ENCODE measurements at regions not wholly inside any gene's neighbourhood (a gene's known extent, or its start where the extent isn't known, plus 50 kb on each side); places are given as distances from the start of the nearest gene placed in this dataset.

DNA sequence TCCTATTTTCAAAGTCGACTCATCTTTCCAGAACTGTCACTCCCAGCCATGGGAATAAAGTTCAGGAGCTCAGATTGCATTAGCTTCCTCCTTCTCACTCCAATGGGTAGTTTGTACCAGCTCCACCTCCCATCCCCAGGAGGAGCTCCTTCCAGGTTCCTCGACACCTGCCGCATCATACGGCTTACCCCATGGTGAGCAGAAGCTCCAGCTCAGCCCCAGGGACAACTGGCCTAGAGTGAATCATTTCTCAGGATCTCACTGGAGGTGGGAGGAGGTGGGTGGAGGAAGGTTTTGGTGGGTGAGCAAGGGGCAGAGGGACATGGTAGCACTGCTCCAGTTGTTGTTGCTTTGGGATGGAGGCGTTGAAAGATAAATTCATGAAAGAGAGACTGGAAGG, 196.3 kb upstream of the PKDCC start:
- Histone ChIP-seq H3K14ac (ENCODE audit: low read length) (no peak overlapping the region), H2BK15ac (ENCODE audit: low read length) (no peak overlapping the region), H2AK5ac (ENCODE audit: low read depth, low read length) (no peak overlapping the region), H4K91ac (ENCODE audit: low read depth, low read length, poor library complexity) (no peak overlapping the region), H2AFZ (ENCODE audit: low read length) (no peak overlapping the region), H2BK120ac (ENCODE audit: low read depth, low read length) (no peak overlapping the region), H2BK12ac (ENCODE audit: low read length) (no peak overlapping the region), H3K27ac (replicated peaks; ENCODE audit: low read length) (no peak overlapping the region), H3K36me3 (replicated peaks in 1 of 2; ENCODE audit: control insufficient read depth in 2 of 2, insufficient read depth in 2 of 2, low read length in 2 of 2) (no peaks in the 10 kb centered on the region), H3K4me3 (ENCODE audit: low read length in 2 of 2) (no peak overlapping the region), H3K4me2 (ENCODE audit: insufficient read depth, low read length, poor library complexity, severe bottlenecking) (no peak overlapping the region), H3K9ac (ENCODE audit: low read depth, low read length, poor library complexity) (no peak overlapping the region), H3K4me1 (ENCODE audit: control insufficient read depth in 2 of 2, insufficient read depth in 1 of 2, low read depth in 1 of 2, low read length in 2 of 2) (peaks cover 0 to 2% of the 10 kb centered on the region in 2 donors), H3K18ac (ENCODE audit: low read length) (no peak overlapping the region), H3K27me3 (ENCODE audit: control insufficient read depth in 3 of 3, insufficient read depth in 3 of 3, low read depth in 1 of 3, low read length in 3 of 3) (peaks cover 0 to 13% (median 0%) of the 10 kb centered on the region in 3 experiments), H2BK5ac (ENCODE audit: low read length) (no peak overlapping the region), H3K23ac (ENCODE audit: low read depth, low read length, poor library complexity) (no peak overlapping the region), H3K4ac (ENCODE audit: low read length) (no peak overlapping the region), H4K8ac (ENCODE audit: low read depth, low read length) (no peak overlapping the region), H3K9me3 (replicated peaks in 1 of 2; ENCODE audit: control insufficient read depth in 2 of 2, insufficient read depth in 1 of 2, low read depth in 1 of 2, low read length in 2 of 2) (no peaks in the 10 kb centered on the region), H3K79me1 (ENCODE audit: low read depth, low read length) (no peaks in the 10 kb centered on the region)
- no CpG with 5 or more reads among the region's 5 CpGs for WGBS, 2 donors (ENCODE audit: extremely low coverage in 2 of 2, insufficient read length in 2 of 2, insufficient replicate concordance in 1 of 2)
- no peak for DNase-seq (ENCODE audit: low spot score)

DNA sequence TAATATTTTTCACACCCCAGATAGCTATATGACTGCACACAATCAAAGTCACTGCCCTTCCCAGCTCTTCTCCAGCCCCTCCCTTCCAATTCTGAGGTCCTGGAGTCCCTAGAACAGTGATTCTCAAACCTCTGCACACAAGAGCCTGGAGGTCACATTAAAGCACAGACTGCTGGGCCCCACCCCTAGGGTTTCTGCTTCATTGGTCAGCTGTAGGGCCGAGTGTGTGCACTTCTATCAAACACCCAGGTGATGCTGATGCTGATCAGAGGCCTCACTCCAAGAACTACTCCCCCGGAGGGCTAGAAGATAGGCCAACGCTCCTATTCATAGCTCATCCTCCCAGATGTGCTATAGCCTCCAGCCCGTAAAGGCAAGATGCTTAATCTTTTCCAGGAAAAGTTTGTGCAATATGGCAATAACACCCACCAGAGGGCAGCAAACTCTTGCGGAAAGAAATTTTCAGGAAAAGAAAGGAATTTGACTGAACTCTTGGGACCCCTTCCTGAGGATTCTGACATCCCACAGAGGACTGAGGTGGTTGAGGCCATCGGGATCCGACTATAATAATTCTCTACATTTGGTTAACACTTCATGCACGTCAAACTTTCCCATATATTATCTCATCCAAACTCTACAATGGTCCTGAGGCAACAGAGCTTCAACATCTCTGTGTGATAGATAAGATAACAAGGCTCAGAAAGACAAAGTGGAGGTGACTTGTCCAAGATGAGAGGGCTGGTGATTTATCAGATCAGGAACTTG, 194.2 kb upstream of the PKDCC start:
- Histone ChIP-seq H3K23ac (ENCODE audit: low read depth, low read length, poor library complexity) (no peak overlapping the region), H3K4me1 (ENCODE audit: control insufficient read depth in 2 of 2, insufficient read depth in 1 of 2, low read depth in 1 of 2, low read length in 2 of 2) (peaks cover 0 to 2% of the 10 kb centered on the region in 2 donors), H2BK5ac (ENCODE audit: low read length) (no peak overlapping the region), H3K9ac (ENCODE audit: low read depth, low read length, poor library complexity) (no peak overlapping the region), H3K14ac (ENCODE audit: low read length) (no peak overlapping the region), H3K27ac (replicated peaks; ENCODE audit: low read length) (no peak overlapping the region), H3K4ac (ENCODE audit: low read length) (no peak overlapping the region), H2BK12ac (ENCODE audit: low read length) (no peak overlapping the region), H3K4me2 (ENCODE audit: insufficient read depth, low read length, poor library complexity, severe bottlenecking) (no peak overlapping the region), H3K9me3 (replicated peaks in 1 of 2; ENCODE audit: control insufficient read depth in 2 of 2, insufficient read depth in 1 of 2, low read depth in 1 of 2, low read length in 2 of 2) (no peaks in the 10 kb centered on the region), H4K91ac (ENCODE audit: low read depth, low read length, poor library complexity) (no peak overlapping the region), H3K36me3 (replicated peaks in 1 of 2; ENCODE audit: control insufficient read depth in 2 of 2, insufficient read depth in 2 of 2, low read length in 2 of 2) (no peaks in the 10 kb centered on the region), H3K18ac (ENCODE audit: low read length) (no peak overlapping the region), H3K79me1 (ENCODE audit: low read depth, low read length) (no peaks in the 10 kb centered on the region), H2BK15ac (ENCODE audit: low read length) (no peak overlapping the region), H2BK120ac (ENCODE audit: low read depth, low read length) (no peak overlapping the region), H3K27me3 (ENCODE audit: control insufficient read depth in 3 of 3, insufficient read depth in 3 of 3, low read depth in 1 of 3, low read length in 3 of 3) (peaks cover 0 to 16% (median 0%) of the 10 kb centered on the region in 3 experiments), H2AFZ (ENCODE audit: low read length) (peak overlapping the region; percentile 25), H4K8ac (ENCODE audit: low read depth, low read length) (no peak overlapping the region), H2AK5ac (ENCODE audit: low read depth, low read length) (no peak overlapping the region), H3K4me3 (ENCODE audit: low read length in 2 of 2) (no peak overlapping the region)
- no CpG with 5 or more reads among the region's 8 CpGs for WGBS, 2 donors (ENCODE audit: extremely low coverage in 2 of 2, insufficient read length in 2 of 2, insufficient replicate concordance in 1 of 2)
- DNase-seq (ENCODE audit: low spot score) = peak; percentile 78

DNA sequence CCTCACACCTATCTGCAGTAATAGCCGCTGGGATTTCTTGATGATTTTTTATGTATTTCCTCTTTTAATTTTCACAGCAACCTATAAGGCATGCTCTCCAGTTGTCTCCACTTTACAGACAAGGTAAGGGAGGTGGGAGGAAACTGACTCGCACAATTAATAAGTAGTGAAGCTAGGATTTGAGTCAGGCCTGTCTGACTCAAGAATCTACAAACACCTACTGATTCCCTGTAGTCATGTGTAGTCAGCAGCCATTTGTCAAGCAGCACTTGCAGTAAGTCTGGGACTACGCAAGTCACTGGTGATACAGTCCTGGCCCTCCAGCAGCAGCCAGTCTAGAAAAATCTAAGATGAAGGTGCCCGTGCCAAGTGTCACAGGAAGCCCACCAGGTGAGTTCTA, 193.6 kb upstream of the PKDCC start:
- Histone ChIP-seq H3K79me1 (ENCODE audit: low read depth, low read length) (no peaks in the 10 kb centered on the region), H3K9me3 (replicated peaks in 1 of 2; ENCODE audit: control insufficient read depth in 2 of 2, insufficient read depth in 1 of 2, low read depth in 1 of 2, low read length in 2 of 2) (no peaks in the 10 kb centered on the region), H3K4me3 (ENCODE audit: low read length in 2 of 2) (no peak overlapping the region), H3K4ac (ENCODE audit: low read length) (no peak overlapping the region), H3K27me3 (ENCODE audit: control insufficient read depth in 3 of 3, insufficient read depth in 3 of 3, low read depth in 1 of 3, low read length in 3 of 3) (peaks cover 0 to 16% (median 0%) of the 10 kb centered on the region in 3 experiments), H3K14ac (ENCODE audit: low read length) (no peak overlapping the region), H2BK120ac (ENCODE audit: low read depth, low read length) (no peak overlapping the region), H4K8ac (ENCODE audit: low read depth, low read length) (no peak overlapping the region), H3K18ac (ENCODE audit: low read length) (no peak overlapping the region), H2AFZ (ENCODE audit: low read length) (no peak overlapping the region), H3K4me2 (ENCODE audit: insufficient read depth, low read length, poor library complexity, severe bottlenecking) (no peak overlapping the region), H2AK5ac (ENCODE audit: low read depth, low read length) (no peak overlapping the region), H3K9ac (ENCODE audit: low read depth, low read length, poor library complexity) (no peak overlapping the region), H3K4me1 (ENCODE audit: control insufficient read depth in 2 of 2, insufficient read depth in 1 of 2, low read depth in 1 of 2, low read length in 2 of 2) (peaks cover 0 to 2% of the 10 kb centered on the region in 2 donors), H2BK15ac (ENCODE audit: low read length) (no peak overlapping the region), H3K27ac (replicated peaks; ENCODE audit: low read length) (no peak overlapping the region), H4K91ac (ENCODE audit: low read depth, low read length, poor library complexity) (no peak overlapping the region), H3K36me3 (replicated peaks in 1 of 2; ENCODE audit: control insufficient read depth in 2 of 2, insufficient read depth in 2 of 2, low read length in 2 of 2) (no peaks in the 10 kb centered on the region), H2BK12ac (ENCODE audit: low read length) (no peak overlapping the region), H2BK5ac (ENCODE audit: low read length) (no peak overlapping the region), H3K23ac (ENCODE audit: low read depth, low read length, poor library complexity) (no peak overlapping the region)
- no peak for DNase-seq (ENCODE audit: low spot score)
- WGBS, 2 donors (ENCODE audit: extremely low coverage in 2 of 2, insufficient read length in 2 of 2, insufficient replicate concordance in 1 of 2) = no CpG with 5 or more reads among the region's 4 CpGs

DNA sequence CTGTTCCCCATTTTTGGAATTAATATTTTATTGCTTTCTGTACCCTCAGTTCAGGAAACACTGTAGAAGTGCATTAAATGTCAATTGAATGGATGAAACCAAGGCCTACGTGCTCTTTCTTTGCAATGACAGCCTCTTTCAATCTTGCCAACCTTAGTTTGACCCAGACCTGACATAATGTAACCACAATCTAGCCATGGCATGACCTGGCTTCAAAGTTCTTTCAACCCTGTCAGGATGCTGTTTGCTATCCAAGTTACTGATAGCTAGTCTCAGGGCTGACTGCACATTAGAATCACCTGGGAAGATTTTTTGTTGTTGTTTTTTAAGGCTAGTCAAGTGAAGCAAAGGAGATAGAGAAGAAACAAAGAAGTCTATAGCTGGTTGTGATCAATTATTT, 190.9 kb upstream of the PKDCC start:
- H3K14ac ChIP-seq (ENCODE audit: low read length) = no peak overlapping the region
- H3K4me3 ChIP-seq (ENCODE audit: low read length in 2 of 2) = no peak overlapping the region
- H3K4me1 ChIP-seq (ENCODE audit: control insufficient read depth in 2 of 2, insufficient read depth in 1 of 2, low read depth in 1 of 2, low read length in 2 of 2) = peaks cover 0 to 2% of the 10 kb centered on the region in 2 donors
- no peak overlapping the region for H2BK5ac ChIP-seq (ENCODE audit: low read length)
- H3K27me3 ChIP-seq (ENCODE audit: control insufficient read depth in 3 of 3, insufficient read depth in 3 of 3, low read depth in 1 of 3, low read length in 3 of 3) = peaks cover 0 to 11% (median 0%) of the 10 kb centered on the region in 3 experiments
- no peak overlapping the region for H2BK120ac ChIP-seq (ENCODE audit: low read depth, low read length)
- H3K18ac ChIP-seq (ENCODE audit: low read length) = no peak overlapping the region
- no peak overlapping the region for H3K27ac ChIP-seq (replicated peaks; ENCODE audit: low read length)
- no peak for DNase-seq (ENCODE audit: low spot score)
- no peak overlapping the region for H4K91ac ChIP-seq (ENCODE audit: low read depth, low read length, poor library complexity)
- H3K79me1 ChIP-seq (ENCODE audit: low read depth, low read length) = no peaks in the 10 kb centered on the region
- no peak overlapping the region for H2BK12ac ChIP-seq (ENCODE audit: low read length)
- H3K4me2 ChIP-seq (ENCODE audit: insufficient read depth, low read length, poor library complexity, severe bottlenecking) = no peak overlapping the region
- no peak overlapping the region for H2AFZ ChIP-seq (ENCODE audit: low read length)
- no peak overlapping the region for H3K23ac ChIP-seq (ENCODE audit: low read depth, low read length, poor library complexity)
- no peak overlapping the region for H2BK15ac ChIP-seq (ENCODE audit: low read length)
- H3K9me3 ChIP-seq (replicated peaks in 1 of 2; ENCODE audit: control insufficient read depth in 2 of 2, insufficient read depth in 1 of 2, low read depth in 1 of 2, low read length in 2 of 2) = no peaks in the 10 kb centered on the region
- H3K36me3 ChIP-seq (replicated peaks in 1 of 2; ENCODE audit: control insufficient read depth in 2 of 2, insufficient read depth in 2 of 2, low read length in 2 of 2) = no peaks in the 10 kb centered on the region
- H3K9ac ChIP-seq (ENCODE audit: low read depth, low read length, poor library complexity) = no peak overlapping the region
- no peak overlapping the region for H3K4ac ChIP-seq (ENCODE audit: low read length)
- no CpG with 5 or more reads among the region's 1 CpG for WGBS, 2 donors (ENCODE audit: extremely low coverage in 2 of 2, insufficient read length in 2 of 2, insufficient replicate concordance in 1 of 2)
- no peak overlapping the region for H4K8ac ChIP-seq (ENCODE audit: low read depth, low read length)
- no peak overlapping the region for H2AK5ac ChIP-seq (ENCODE audit: low read depth, low read length)
